ENCODE measurements at regions not wholly inside any gene's neighbourhood (a gene's known extent, or its start where the extent isn't known, plus 50 kb on each side); places are given as distances from the start of the nearest gene placed in this dataset.

GRCh38 chr16:58889516-58889915, 155.4 kb upstream of the GOT2 start:
- TF ChIP-seq GATA2 (CRISPR knock-in tag; IDR thresholded peaks at IDR 0.05) (no peak), CTCF (IDR thresholded peaks at IDR 0.05) (no peak), REST (IDR thresholded peaks at IDR 0.05; ENCODE audit: low read depth, low read length) (no peak), ZBTB33 (IDR thresholded peaks at IDR 0.05; ENCODE audit: borderline replicate concordance, low read depth) (no peak)

Data from SK-N-SH (cell line).